ENCODE measurements at regions not wholly inside any gene's neighbourhood (a gene's known extent, or its start where the extent isn't known, plus 50 kb on each side); places are given as distances from the start of the nearest gene placed in this dataset.
A peak's percentile ranks its signal among the peaks of the same experiment; 100 is the strongest.

- Histone ChIP-seq H3K18ac (ENCODE audit: low read depth in 1 of 2, low read length in 2 of 2) (no peak overlapping the region), H4K8ac (ENCODE audit: low read length) (no peak overlapping the region), H2BK12ac (ENCODE audit: low read length in 2 of 2) (no peak overlapping the region), H3K14ac (ENCODE audit: low read length in 2 of 2) (no peak overlapping the region), H3K4me1 (ENCODE audit: control insufficient read depth, insufficient read depth, low read depth, low read length) (no peaks in the 10 kb centered on the region), H3K9me3 (ENCODE audit: control insufficient read depth, low read length) (peaks cover 21% of the 10 kb centered on the region), H2BK5ac (ENCODE audit: low read depth, low read length, poor library complexity, severe bottlenecking) (no peak overlapping the region), H3K23ac (ENCODE audit: low read length in 2 of 2) (no peak overlapping the region), H3K4me3 (ENCODE audit: insufficient read depth in 1 of 2, low read depth in 1 of 2, low read length in 2 of 2) (no peak overlapping the region), H2AFZ (ENCODE audit: low read depth, low read length) (no peak overlapping the region), H3K4ac (ENCODE audit: low read depth in 1 of 2, low read length in 2 of 2) (no peak overlapping the region), H3K36me3 (ENCODE audit: control insufficient read depth in 1 of 2, insufficient read depth in 2 of 2, low read depth in 1 of 2, low read length in 2 of 2) (no peaks in the 10 kb centered on the region), H2AK5ac (ENCODE audit: low read length, severe bottlenecking) (no peak overlapping the region), H3K9ac (ENCODE audit: low read length) (peak overlapping the region; percentile 21), H3K79me1 (replicated peaks; ENCODE audit: low read length, poor library complexity, severe bottlenecking) (no peaks in the 10 kb centered on the region), H2BK15ac (ENCODE audit: low read depth, poor library complexity, severe bottlenecking) (no peak overlapping the region), H3K27ac (ENCODE audit: low read length, poor library complexity, severe bottlenecking) (no peak overlapping the region), H3K27me3 (ENCODE audit: control insufficient read depth in 1 of 2, insufficient read depth in 1 of 2, low read length in 2 of 2) (no peaks in the 10 kb centered on the region), H4K91ac (ENCODE audit: low read length) (no peak overlapping the region), H2BK120ac (ENCODE audit: low read depth, low read length) (no peak overlapping the region), H3K4me2 (ENCODE audit: low read length, poor library complexity, severe bottlenecking) (no peak overlapping the region)
- 6% methylated on average over 5 of the region's 5 CpGs for WGBS
- DNase-seq: peak; percentile 71
Observed at GRCh38 chr12:25811656-25812126, 146.8 kb upstream of the RASSF8 start.

GRCh38 chr12:25812295-25812694 is 146.2 kb upstream of the RASSF8 start:
- H2BK15ac ChIP-seq (ENCODE audit: low read depth, poor library complexity, severe bottlenecking): no peak overlapping the region
- no peaks in the 10 kb centered on the region for H3K36me3 ChIP-seq (ENCODE audit: control insufficient read depth in 1 of 2, insufficient read depth in 2 of 2, low read depth in 1 of 2, low read length in 2 of 2)
- no peaks in the 10 kb centered on the region for H3K79me1 ChIP-seq (replicated peaks; ENCODE audit: low read length, poor library complexity, severe bottlenecking)
- no peak overlapping the region for H2BK120ac ChIP-seq (ENCODE audit: low read depth, low read length)
- WGBS: 80% methylated on average over 3 of the region's 4 CpGs
- no peak overlapping the region for H3K23ac ChIP-seq (ENCODE audit: low read length in 2 of 2)
- H3K4ac ChIP-seq (ENCODE audit: low read depth in 1 of 2, low read length in 2 of 2): no peak overlapping the region
- H3K9ac ChIP-seq (ENCODE audit: low read length): peak overlapping the region; percentile 21
- no peak overlapping the region for H3K4me2 ChIP-seq (ENCODE audit: low read length, poor library complexity, severe bottlenecking)
- no peak overlapping the region for H2BK5ac ChIP-seq (ENCODE audit: low read depth, low read length, poor library complexity, severe bottlenecking)
- H3K4me1 ChIP-seq (ENCODE audit: control insufficient read depth, insufficient read depth, low read depth, low read length): no peaks in the 10 kb centered on the region
- H3K4me3 ChIP-seq (ENCODE audit: insufficient read depth in 1 of 2, low read depth in 1 of 2, low read length in 2 of 2): no peak overlapping the region
- H3K27ac ChIP-seq (ENCODE audit: low read length, poor library complexity, severe bottlenecking): no peak overlapping the region
- no peak overlapping the region for H4K8ac ChIP-seq (ENCODE audit: low read length)
- no peak overlapping the region for H3K18ac ChIP-seq (ENCODE audit: low read depth in 1 of 2, low read length in 2 of 2)
- H2AFZ ChIP-seq (ENCODE audit: low read depth, low read length): no peak overlapping the region
- no peak overlapping the region for H3K14ac ChIP-seq (ENCODE audit: low read length in 2 of 2)
- H3K9me3 ChIP-seq (ENCODE audit: control insufficient read depth, low read length): peaks cover 23% of the 10 kb centered on the region
- no peak overlapping the region for H2BK12ac ChIP-seq (ENCODE audit: low read length in 2 of 2)
- no peak overlapping the region for H2AK5ac ChIP-seq (ENCODE audit: low read length, severe bottlenecking)
- no peak for DNase-seq
- no peak overlapping the region for H4K91ac ChIP-seq (ENCODE audit: low read length)
- no peaks in the 10 kb centered on the region for H3K27me3 ChIP-seq (ENCODE audit: control insufficient read depth in 1 of 2, insufficient read depth in 1 of 2, low read length in 2 of 2)

- no peak overlapping the region for H2AK5ac ChIP-seq (ENCODE audit: low read length, severe bottlenecking)
- H2BK15ac ChIP-seq (ENCODE audit: low read depth, poor library complexity, severe bottlenecking): no peak overlapping the region
- no peak overlapping the region for H4K8ac ChIP-seq (ENCODE audit: low read length)
- H3K27me3 ChIP-seq (ENCODE audit: control insufficient read depth in 1 of 2, insufficient read depth in 1 of 2, low read length in 2 of 2): no peaks in the 10 kb centered on the region
- WGBS: 99% methylated on average over 5 of the region's 5 CpGs
- H4K91ac ChIP-seq (ENCODE audit: low read length): no peak overlapping the region
- H3K18ac ChIP-seq (ENCODE audit: low read depth in 1 of 2, low read length in 2 of 2): no peak overlapping the region
- DNase-seq: no peak
- peaks cover 23% of the 10 kb centered on the region for H3K9me3 ChIP-seq (ENCODE audit: control insufficient read depth, low read length)
- H3K9ac ChIP-seq (ENCODE audit: low read length): no peak overlapping the region
- H2BK12ac ChIP-seq (ENCODE audit: low read length in 2 of 2): no peak overlapping the region
- no peak overlapping the region for H2BK120ac ChIP-seq (ENCODE audit: low read depth, low read length)
- no peaks in the 10 kb centered on the region for H3K4me1 ChIP-seq (ENCODE audit: control insufficient read depth, insufficient read depth, low read depth, low read length)
- no peak overlapping the region for H3K4me2 ChIP-seq (ENCODE audit: low read length, poor library complexity, severe bottlenecking)
- no peak overlapping the region for H3K27ac ChIP-seq (ENCODE audit: low read length, poor library complexity, severe bottlenecking)
- H2BK5ac ChIP-seq (ENCODE audit: low read depth, low read length, poor library complexity, severe bottlenecking): no peak overlapping the region
- H3K4me3 ChIP-seq (ENCODE audit: insufficient read depth in 1 of 2, low read depth in 1 of 2, low read length in 2 of 2): no peak overlapping the region
- no peaks in the 10 kb centered on the region for H3K36me3 ChIP-seq (ENCODE audit: control insufficient read depth in 1 of 2, insufficient read depth in 2 of 2, low read depth in 1 of 2, low read length in 2 of 2)
- H3K23ac ChIP-seq (ENCODE audit: low read length in 2 of 2): no peak overlapping the region
- H3K79me1 ChIP-seq (replicated peaks; ENCODE audit: low read length, poor library complexity, severe bottlenecking): no peaks in the 10 kb centered on the region
- no peak overlapping the region for H3K14ac ChIP-seq (ENCODE audit: low read length in 2 of 2)
- no peak overlapping the region for H3K4ac ChIP-seq (ENCODE audit: low read depth in 1 of 2, low read length in 2 of 2)
- H2AFZ ChIP-seq (ENCODE audit: low read depth, low read length): no peak overlapping the region
Observed at GRCh38 chr12:25813843-25814242, 144.6 kb upstream of the RASSF8 start.

GRCh38 chr12:25816637-25817036 is 141.8 kb upstream of the RASSF8 start:
- WGBS: 76% methylated on average over 3 of the region's 3 CpGs

More at GRCh38 chr12:25816637-25817036, 141.8 kb upstream of the RASSF8 start:
- H3K4me1 ChIP-seq (ENCODE audit: control insufficient read depth, insufficient read depth, low read depth, low read length): no peaks in the 10 kb centered on the region
- H3K9me3 ChIP-seq (ENCODE audit: control insufficient read depth, low read length): peaks cover 8% of the 10 kb centered on the region
- H3K18ac ChIP-seq (ENCODE audit: low read depth in 1 of 2, low read length in 2 of 2): no peak overlapping the region
- no peak overlapping the region for H3K23ac ChIP-seq (ENCODE audit: low read length in 2 of 2)
- H3K9ac ChIP-seq (ENCODE audit: low read length): no peak overlapping the region
- H3K14ac ChIP-seq (ENCODE audit: low read length in 2 of 2): no peak overlapping the region
- no peak overlapping the region for H2BK5ac ChIP-seq (ENCODE audit: low read depth, low read length, poor library complexity, severe bottlenecking)
- H3K4ac ChIP-seq (ENCODE audit: low read depth in 1 of 2, low read length in 2 of 2): no peak overlapping the region
- no peak overlapping the region for H3K27ac ChIP-seq (ENCODE audit: low read length, poor library complexity, severe bottlenecking)
- no peak overlapping the region for H2BK120ac ChIP-seq (ENCODE audit: low read depth, low read length)
- no peaks in the 10 kb centered on the region for H3K79me1 ChIP-seq (replicated peaks; ENCODE audit: low read length, poor library complexity, severe bottlenecking)
- no peak overlapping the region for H2AK5ac ChIP-seq (ENCODE audit: low read length, severe bottlenecking)
- H2BK12ac ChIP-seq (ENCODE audit: low read length in 2 of 2): no peak overlapping the region
- no peak overlapping the region for H2AFZ ChIP-seq (ENCODE audit: low read depth, low read length)
- no peak overlapping the region for H2BK15ac ChIP-seq (ENCODE audit: low read depth, poor library complexity, severe bottlenecking)
- no peaks in the 10 kb centered on the region for H3K36me3 ChIP-seq (ENCODE audit: control insufficient read depth in 1 of 2, insufficient read depth in 2 of 2, low read depth in 1 of 2, low read length in 2 of 2)
- H4K91ac ChIP-seq (ENCODE audit: low read length): no peak overlapping the region
- no peaks in the 10 kb centered on the region for H3K27me3 ChIP-seq (ENCODE audit: control insufficient read depth in 1 of 2, insufficient read depth in 1 of 2, low read length in 2 of 2)
- H3K4me2 ChIP-seq (ENCODE audit: low read length, poor library complexity, severe bottlenecking): no peak overlapping the region
- peak; percentile 18 for DNase-seq
- H3K4me3 ChIP-seq (ENCODE audit: insufficient read depth in 1 of 2, low read depth in 1 of 2, low read length in 2 of 2): no peak overlapping the region
- no peak overlapping the region for H4K8ac ChIP-seq (ENCODE audit: low read length)
